Stomach (tissue), 8 donors: ENCODE measurements at regions not wholly inside any gene's neighbourhood (a gene's known extent, or its start where the extent isn't known, plus 50 kb on each side); places are given as distances from the start of the nearest gene placed in this dataset.

Experiments
- DNase-seq, 2 donors: peaks; one replicate each; pipeline versions ENCODE4 v3.0.0 to v3.0.0-alpha.2; 2013 to 2019
- H3K27ac ChIP-seq, 5 donors: fragments of 200-600 bp in 4 of 5; sonication (generic) in 4 of 5; one replicate each; pipeline ENCODE4 v1.5.1; 2013 to 2019; ENCODE audit warnings: mild to moderate bottlenecking in 1 of 5, moderate library complexity in 1 of 5
- H3K27me3 ChIP-seq, 3 donors: fragments of 200-600 bp; sonication (generic); one replicate each; pipeline ENCODE4 v1.5.1; 2017 to 2019; ENCODE audit warnings: mixed run types in 1 of 3
- H3K36me3 ChIP-seq, 4 donors: fragments of 200-600 bp; sonication (generic); 1 replicate in 3 of 4; 2 replicates in 1 of 4; pipeline ENCODE4 v1.5.1; 2016 to 2019
- H3K4me1 ChIP-seq, 4 donors: fragments of 200-600 bp; sonication (generic); one replicate each; pipeline ENCODE4 v1.5.1; 2016 to 2019
- H3K4me3 ChIP-seq, 4 donors: fragments of 200-600 bp; sonication (generic) in 3 of 4; one replicate each; pipeline ENCODE4 v1.5.1; 2016 to 2019; ENCODE audit warnings: mild to moderate bottlenecking in 1 of 4
- H3K9me3 ChIP-seq, 4 donors: fragments of 200-600 bp; sonication (generic); one replicate each; pipeline ENCODE4 v1.5.1; 2016 to 2019
- CTCF ChIP-seq, 7 experiments: fragments of 450-650 bp in 4 of 7; fragments of 200-600 bp in 3 of 7; sonication (generic) in 3 of 7; IDR thresholded peaks; one replicate each; pipeline ENCODE4 v1.5.1; 2016 to 2019; ENCODE audit warnings: antibody characterized with exemption in 7 of 7, control low read depth in 2 of 7, mild to moderate bottlenecking in 1 of 7
- EP300 ChIP-seq: sonication (generic); formaldehyde crosslinking; IDR thresholded peaks from one replicate; pipeline ENCODE4 v1.6.1; 2017; ENCODE audit warnings: antibody characterized with exemption
- POLR2A ChIP-seq, 4 donors: fragments of 450-650 bp; IDR thresholded peaks; one replicate each; pipeline ENCODE4 v1.6.1; 2016; ENCODE audit warnings: antibody characterized with exemption in 4 of 4, control low read depth in 2 of 4, mild to moderate bottlenecking in 1 of 4, moderate library complexity in 1 of 4
- POLR2AphosphoS5 ChIP-seq, 3 donors: sonication (generic); formaldehyde crosslinking; IDR thresholded peaks; one replicate each; pipeline ENCODE4 v1.6.1; 2016; ENCODE audit warnings: antibody characterized with exemption in 3 of 3
- WGBS, 5 donors: extraction: QIAGEN DNeasy Blood & Tissue Kit in 3 of 5; methylation state at CpG; one replicate each; pipeline versions ENCODE4 v1.1.5 to v1.1.7; 2013 to 2018; 5-methylcytosine and 5-hydroxymethylcytosine counted together
- intact Hi-C: fragments of 100-400 bp; cut with DNase I; formaldehyde crosslinking; loops from one replicate; pipeline ENCODE4 v1.15.1; 2023; ENCODE audit warnings: low total_unique reads
- donor health status: healthy with polysubstance abuse.
- donor health status: Bipolar disorder and iron deficiency.
- donor health status: healthy.

- WGBS, 5 donors, result 49 to 67% (median 63%) methylated on average over 10 to 11 of the region's 11 CpGs
- no peak for TF ChIP-seq CTCF (IDR thresholded peaks at IDR 0.05)
- TF ChIP-seq POLR2AphosphoS5 (IDR thresholded peaks at IDR 0.05), result no peak
- TF ChIP-seq POLR2A (IDR thresholded peaks at IDR 0.05), result no peak
- TF ChIP-seq EP300, result no peak
- no peaks in the 10 kb centered on the region for H3K9me3 ChIP-seq
Observed at GRCh38 chr14:97832776-97833175, 1035.6 kb downstream of the VRK1 start.

GRCh38 chr14:97838986-97839385, 1041.8 kb downstream of the VRK1 start:
- no peaks in the 10 kb centered on the region for H3K36me3 ChIP-seq
- intact Hi-C loops, result no loop called here
- TF ChIP-seq CTCF (IDR thresholded peaks at IDR 0.05), result no peak
- no peak for TF ChIP-seq EP300
- TF ChIP-seq POLR2AphosphoS5 (IDR thresholded peaks at IDR 0.05), result no peak
- no peak for TF ChIP-seq POLR2A (IDR thresholded peaks at IDR 0.05)
- H3K27me3 ChIP-seq, result peaks cover 0 to 9% (median 0%) of the 10 kb centered on the region in 3 donors
- H3K27ac ChIP-seq, result no peak overlapping the region
- H3K4me1 ChIP-seq, result no peaks in the 10 kb centered on the region
- H3K9me3 ChIP-seq, result no peaks in the 10 kb centered on the region
- H3K4me3 ChIP-seq, result no peak overlapping the region
- DNase-seq, result no peak
- 72 to 79% (median 77%) methylated on average over 11 of the region's 11 CpGs for WGBS, 5 donors

More at GRCh38 chr14:97832776-97833175, 1035.6 kb downstream of the VRK1 start:
- no peak overlapping the region for H3K27ac ChIP-seq
- H3K27me3 ChIP-seq, result peaks cover 0 to 9% (median 0%) of the 10 kb centered on the region in 3 donors
- no peaks in the 10 kb centered on the region for H3K4me1 ChIP-seq
- H3K4me3 ChIP-seq, result no peak overlapping the region
- no peaks in the 10 kb centered on the region for H3K36me3 ChIP-seq
- DNase-seq, result no peak
- intact Hi-C loops, result no loop called here

GRCh38 chr14:97840159-97840558, 1043.0 kb downstream of the VRK1 start:
- TF ChIP-seq EP300, result no peak
- TF ChIP-seq POLR2AphosphoS5 (IDR thresholded peaks at IDR 0.05), result no peak
- no peak for TF ChIP-seq CTCF (IDR thresholded peaks at IDR 0.05)
- Histone ChIP-seq H3K9me3 (no peaks in the 10 kb centered on the region), H3K4me3 (no peak overlapping the region), H3K4me1 (no peaks in the 10 kb centered on the region), H3K36me3 (no peaks in the 10 kb centered on the region), H3K27ac (no peak overlapping the region), H3K27me3 (peaks cover 0 to 14% (median 0%) of the 10 kb centered on the region in 3 donors)
- WGBS, 5 donors, result 74 to 86% (median 80%) methylated on average over 4 of the region's 4 CpGs
- DNase-seq, result no peak
- intact Hi-C loops, result no loop called here

GRCh38 chr14:97841762-97842161, 1044.6 kb downstream of the VRK1 start:
- intact Hi-C loops, result no loop called here
- Histone ChIP-seq H3K9me3 (no peaks in the 10 kb centered on the region), H3K27me3 (peaks cover 0 to 14% (median 0%) of the 10 kb centered on the region in 3 donors), H3K36me3 (no peaks in the 10 kb centered on the region), H3K4me1 (no peaks in the 10 kb centered on the region), H3K27ac (no peak overlapping the region), H3K4me3 (no peak overlapping the region)
- TF ChIP-seq EP300 (no peak), CTCF (IDR thresholded peaks at IDR 0.05) (no peak), POLR2AphosphoS5 (IDR thresholded peaks at IDR 0.05) (no peak), POLR2A (IDR thresholded peaks at IDR 0.05) (no peak)
- WGBS, 5 donors, result 66 to 78% (median 75%) methylated on average over 5 of the region's 5 CpGs
- DNase-seq, result no peak
